GM23338 (cell line): ENCODE measurements at regions not wholly inside any gene's neighbourhood (a gene's known extent, or its start where the extent isn't known, plus 50 kb on each side); places are given as distances from the start of the nearest gene placed in this dataset.

ENCODE experiments used
- ATAC-seq: fragments of 200-7000 bp; cut with Tn5 transposase; 3 replicates; pipeline ENCODE4 v1.9.1; 2020
- DNase-seq: peaks from one replicate; pipeline ENCODE4 v3.0.0-alpha.2; 2015; ENCODE audit warnings: low spot score
- H2AFZ ChIP-seq: fragments of 200-600 bp; sonication (generic); 2 replicates; pipeline ENCODE4 v1.8.0; 2016; ENCODE audit warnings: antibody characterized with exemption, mild to moderate bottlenecking, moderate library complexity
- H3F3A ChIP-seq: fragments of 200-600 bp; sonication (generic); replicated peaks from 2 replicates; pipeline ENCODE4 v1.8.0; 2017; ENCODE audit warnings: antibody characterized with exemption, mixed run types, low read depth
- H3K27ac ChIP-seq: fragments of 200-600 bp; sonication (generic); 2 replicates; pipeline ENCODE4 v1.6.1; 2016; ENCODE audit warnings: low read depth
- H3K27me3 ChIP-seq: fragments of 200-600 bp; sonication (generic); 2 replicates; pipeline ENCODE4 v1.8.0; 2016; ENCODE audit warnings: mild to moderate bottlenecking, mixed run types, moderate library complexity; ENCODE audit not compliant: insufficient read depth
- H3K36me3 ChIP-seq: fragments of 200-600 bp; sonication (generic); 2 replicates; pipeline ENCODE4 v1.8.0; 2016; ENCODE audit warnings: mild to moderate bottlenecking; ENCODE audit not compliant: insufficient read depth
- H3K4me1 ChIP-seq: fragments of 200-600 bp; sonication (generic); 2 replicates; pipeline ENCODE4 v1.8.0; 2016; ENCODE audit warnings: mild to moderate bottlenecking, moderate library complexity; ENCODE audit not compliant: insufficient read depth
- H3K4me2 ChIP-seq: fragments of 200-600 bp; sonication (generic); 2 replicates; pipeline ENCODE4 v1.7.1; 2017; ENCODE audit warnings: mixed run types
- H3K4me3 ChIP-seq: fragments of 200-600 bp; sonication (generic); 2 replicates; pipeline ENCODE4 v1.6.1; 2016; ENCODE audit warnings: mixed run types
- H3K79me2 ChIP-seq: fragments of 200-600 bp; sonication (generic); replicated peaks from 2 replicates; pipeline ENCODE4 v1.8.0; 2017; ENCODE audit warnings: mild to moderate bottlenecking; ENCODE audit not compliant: insufficient read depth
- H3K9me2 ChIP-seq: fragments of 200-600 bp; sonication (generic); 2 replicates; pipeline ENCODE4 v1.8.0; 2017; ENCODE audit not compliant: insufficient read depth
- H4K20me1 ChIP-seq: fragments of 200-600 bp; sonication (generic); replicated peaks from 2 replicates; pipeline ENCODE4 v1.8.0; 2017; ENCODE audit warnings: mild to moderate bottlenecking; ENCODE audit not compliant: insufficient read depth
- H3K27ac Mint-ChIP-seq: 2 replicates; pipeline ENCODE4 v1.8.0; 2020; ENCODE audit warnings: inconsistent platforms, mild to moderate bottlenecking, moderate library complexity, mixed read lengths
- H3K27me3 Mint-ChIP-seq: 3 replicates; pipeline ENCODE4 v1.8.0; 2022; ENCODE audit warnings: low read depth, mild to moderate bottlenecking, moderate library complexity, mixed read lengths, inconsistent platforms; ENCODE audit not compliant: insufficient read depth, poor library complexity
- H3K36me3 Mint-ChIP-seq: 3 replicates; pipeline ENCODE4 v1.8.0; 2021; ENCODE audit warnings: low read depth, mild to moderate bottlenecking, inconsistent platforms, moderate library complexity, mixed read lengths
- H3K4me1 Mint-ChIP-seq: 3 replicates; pipeline ENCODE4 v1.8.0; 2020; ENCODE audit warnings: mild to moderate bottlenecking, inconsistent platforms, mixed read lengths
- H3K4me3 Mint-ChIP-seq: 3 replicates; pipeline ENCODE4 v1.8.0; 2021; ENCODE audit warnings: moderate library complexity, mild to moderate bottlenecking, inconsistent platforms, mixed read lengths
- H3K9me3 Mint-ChIP-seq: 3 replicates; pipeline ENCODE4 v1.8.0; 2020; ENCODE audit warnings: moderate library complexity, mild to moderate bottlenecking, inconsistent platforms, mixed read lengths
- CREB1 ChIP-seq: fragments of 250-450 bp; sonication (Bioruptor Pico); IDR thresholded peaks from 2 replicates; pipeline ENCODE4 v1.5.0; 2020; ENCODE audit warnings: low read depth, mild to moderate bottlenecking, moderate library complexity
- CTCF ChIP-seq, 2 experiments: fragments of 200-600 bp in 1 of 2; sonication (generic) in 1 of 2; conservative IDR thresholded peaks; 2 replicates each; pipeline versions ENCODE4 v1.5.1 to v1.6.1; 2016 to 2017; ENCODE audit warnings: antibody characterized with exemption in 2 of 2, low read depth in 2 of 2, mild to moderate bottlenecking in 2 of 2, moderate library complexity in 1 of 2
- JUNB ChIP-seq: IDR thresholded peaks from one replicate; pipeline ENCODE4 v1.6.1; 2016; ENCODE audit warnings: antibody characterized with exemption; ENCODE audit not compliant: unreplicated experiment
- NANOG ChIP-seq: IDR thresholded peaks from 2 replicates; pipeline ENCODE4 v1.6.1; 2016; ENCODE audit warnings: antibody characterized with exemption, borderline replicate concordance
- STAT1 ChIP-seq: IDR thresholded peaks from one replicate; pipeline ENCODE4 v1.6.1; 2016; ENCODE audit warnings: antibody characterized with exemption; ENCODE audit not compliant: unreplicated experiment
- TF ChIP-seq, protein P1 (sequence below): IDR thresholded peaks from 2 replicates; pipeline ENCODE4 v1.6.1; 2016; ENCODE audit warnings: antibody characterized with exemption

DNA sequence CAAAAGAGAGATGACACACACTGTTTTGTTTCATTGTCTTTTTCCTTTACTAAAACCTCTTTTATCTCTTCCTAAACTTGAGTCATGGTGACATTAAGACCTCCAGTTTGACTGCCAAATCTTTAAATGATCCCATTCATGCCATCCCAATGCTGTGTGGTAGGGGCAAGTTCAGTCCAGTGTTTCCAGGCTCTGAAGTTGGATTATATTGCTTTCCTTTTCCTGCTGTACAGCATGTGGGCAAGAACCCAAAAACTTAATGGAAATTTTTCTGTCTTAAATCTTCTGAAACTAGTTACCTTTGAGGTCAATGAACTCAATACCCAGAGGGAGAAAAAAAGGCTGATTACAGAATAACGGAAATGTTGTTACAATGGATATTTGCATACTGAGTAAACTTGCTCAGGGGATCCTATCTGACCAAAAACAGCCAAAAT is 187.1 kb upstream of the FAR2 start:
- no peaks in the 10 kb centered on the region for H4K20me1 ChIP-seq
- H3K4me3 ChIP-seq: no peak overlapping the region
- no peak for ATAC-seq
- no peak for TF ChIP-seq JUNB
- no peak for TF ChIP-seq NANOG
- TF ChIP-seq CREB1 (CRISPR knock-in tag): no peak
- no peaks in the 10 kb centered on the region for H3K27me3 ChIP-seq
- no peak for DNase-seq
- H3K79me2 ChIP-seq: no peaks in the 10 kb centered on the region
- no peaks in the 10 kb centered on the region for H3K4me1 ChIP-seq
- Mint-ChIP-seq H3K4me3 (no peak overlapping the region), H3K27ac (no peak overlapping the region), H3K9me3 (no peaks in the 10 kb centered on the region), H3K4me1 (0 out of 3 replicates have a peak, but pooled peaks cover 3% of the 10 kb centered on the region), H3K27me3 (peaks cover 2% of the 10 kb centered on the region), H3K36me3 (no peaks in the 10 kb centered on the region)
- H3K27ac ChIP-seq: no peak overlapping the region
- H3K4me2 ChIP-seq: no peak overlapping the region
- H2AFZ ChIP-seq: no peak overlapping the region; the same call in 1 of the 2 replicates
- H3F3A ChIP-seq: no peaks in the 10 kb centered on the region
- no peaks in the 10 kb centered on the region for H3K36me3 ChIP-seq
- no peaks in the 10 kb centered on the region; the same call in none of the 2 replicates for H3K9me2 ChIP-seq

- H3K9me2 ChIP-seq: no peaks in the 10 kb centered on the region; the same call in none of the 2 replicates
- H4K20me1 ChIP-seq: no peaks in the 10 kb centered on the region
- H3K4me3 ChIP-seq: no peak overlapping the region
- no peaks in the 10 kb centered on the region for H3K36me3 ChIP-seq
- H3K4me1 ChIP-seq: no peaks in the 10 kb centered on the region
- Mint-ChIP-seq H3K4me3 (no peak overlapping the region), H3K36me3 (no peaks in the 10 kb centered on the region), H3K9me3 (no peaks in the 10 kb centered on the region), H3K27ac (no peak overlapping the region), H3K4me1 (0 out of 3 replicates have a peak, but pooled peaks cover 3% of the 10 kb centered on the region), H3K27me3 (peaks cover 2% of the 10 kb centered on the region)
- TF ChIP-seq STAT1 (no peak), CREB1 (CRISPR knock-in tag) (no peak), CTCF (conservative IDR thresholded peaks at IDR 0.05; ENCODE audit: low read depth in 2 of 2) (peak; percentile 73), NANOG (no peak)
- TF ChIP-seq, protein P1, sequence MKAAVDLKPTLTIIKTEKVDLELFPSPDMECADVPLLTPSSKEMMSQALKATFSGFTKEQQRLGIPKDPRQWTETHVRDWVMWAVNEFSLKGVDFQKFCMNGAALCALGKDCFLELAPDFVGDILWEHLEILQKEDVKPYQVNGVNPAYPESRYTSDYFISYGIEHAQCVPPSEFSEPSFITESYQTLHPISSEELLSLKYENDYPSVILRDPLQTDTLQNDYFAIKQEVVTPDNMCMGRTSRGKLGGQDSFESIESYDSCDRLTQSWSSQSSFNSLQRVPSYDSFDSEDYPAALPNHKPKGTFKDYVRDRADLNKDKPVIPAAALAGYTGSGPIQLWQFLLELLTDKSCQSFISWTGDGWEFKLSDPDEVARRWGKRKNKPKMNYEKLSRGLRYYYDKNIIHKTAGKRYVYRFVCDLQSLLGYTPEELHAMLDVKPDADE: no peak
- H3K27me3 ChIP-seq: no peaks in the 10 kb centered on the region
- no peak overlapping the region for H3K4me2 ChIP-seq
- DNase-seq (peak; percentile 64), ATAC-seq (peak; percentile 44; the same call in 2 of the 3 replicates)
- H3K79me2 ChIP-seq: no peaks in the 10 kb centered on the region
- no peak overlapping the region for H3K27ac ChIP-seq
- no peaks in the 10 kb centered on the region for H3F3A ChIP-seq
- no peak overlapping the region for H2AFZ ChIP-seq
These were observed 185.5 kb upstream of the FAR2 start for GRCh38 chr12:28963554-28963953.
